ENCODE measurements at regions not wholly inside any gene's neighbourhood (a gene's known extent, or its start where the extent isn't known, plus 50 kb on each side); places are given as distances from the start of the nearest gene placed in this dataset.

- Histone ChIP-seq H3K9ac (ENCODE audit: low read depth, low read length) (no peak overlapping the region), H3K23ac (ENCODE audit: low read depth, low read length) (no peak overlapping the region), H3K4me1 (ENCODE audit: control insufficient read depth, insufficient read depth, low read length) (no peaks in the 10 kb centered on the region), H3K27ac (ENCODE audit: insufficient read depth, low read length) (no peak overlapping the region), H2BK120ac (ENCODE audit: low read depth, low read length) (no peak overlapping the region), H3K56ac (ENCODE audit: extremely low read depth, insufficient read depth, low read length) (no peak overlapping the region), H3K18ac (ENCODE audit: low read depth, low read length) (no peak overlapping the region), H2BK15ac (ENCODE audit: low read depth, low read length) (no peak overlapping the region), H2AK5ac (ENCODE audit: low read depth, low read length) (no peak overlapping the region), H3K14ac (replicated peaks; ENCODE audit: low read depth, low read length) (no peak overlapping the region), H4K5ac (ENCODE audit: low read depth, low read length) (no peak overlapping the region), H2BK20ac (ENCODE audit: low read depth, low read length) (no peak overlapping the region), H3K36me3 (ENCODE audit: control insufficient read depth, insufficient read depth, low read length) (no peaks in the 10 kb centered on the region), H3K4ac (ENCODE audit: low read depth, low read length) (no peak overlapping the region), H2AK9ac (replicated peaks; ENCODE audit: low read depth, low read length, poor library complexity) (no peak overlapping the region), H3K4me2 (ENCODE audit: low read depth, low read length) (no peak overlapping the region), H2BK5ac (ENCODE audit: low read depth, low read length, poor library complexity, severe bottlenecking) (no peak overlapping the region), H2AFZ (replicated peaks; ENCODE audit: low read length, poor library complexity) (no peak overlapping the region), H3K9me3 (ENCODE audit: control insufficient read depth, insufficient read depth, low read length) (no peaks in the 10 kb centered on the region), H4K8ac (ENCODE audit: low read depth in 2 of 2, low read length in 2 of 2) (no peak overlapping the region), H3K4me3 (ENCODE audit: insufficient read depth, low read depth, low read length) (no peak overlapping the region), H3K79me1 (ENCODE audit: low read depth in 1 of 2, low read length in 2 of 2) (no peaks in the 10 kb centered on the region), H3K9me1 (ENCODE audit: insufficient read depth, low read length) (no peaks in the 10 kb centered on the region), H3K27me3 (ENCODE audit: control insufficient read depth, insufficient read depth, low read length) (peaks cover 2% of the 10 kb centered on the region; the same call in 1 of the 2 replicates), H4K20me1 (ENCODE audit: insufficient read depth, low read length) (no peaks in the 10 kb centered on the region), H4K91ac (ENCODE audit: insufficient read depth, low read depth, low read length) (no peak overlapping the region)
- dilution Hi-C loops (cut with HindIII; ENCODE audit: low sequenced_read_pairs, unreplicated experiment) (no loop called here), intact Hi-C loops (cut with micrococcal nuclease) (no loop called here), in situ Hi-C loops (cut with MboI; ENCODE audit: low sequenced_read_pairs) (no loop called here)
- ATAC-seq (ENCODE audit: low read depth): no peak
- ChIA-PET CTCF (no interaction called here), POLR2A (ENCODE audit: unreplicated experiment) (no interaction called here)
- no peak for DNase-seq
- 44% methylated on average over 2 of the region's 5 CpGs; no CpG with 5 or more reads in 1 of the 2 experiments for WGBS, 2 experiments (ENCODE audit: extremely low coverage in 2 of 2, insufficient read length in 1 of 2)
- no TSS peak for BruUV-seq (replicated peaks)
- TF ChIP-seq RFX5 (IDR thresholded peaks at IDR 0.05; ENCODE audit: low read depth, low read length): no peak
- no peak for TF ChIP-seq BHLHE40 (IDR thresholded peaks at IDR 0.05; ENCODE audit: low read depth, low read length)
- TF ChIP-seq CHD1 (IDR thresholded peaks at IDR 0.05; ENCODE audit: low read depth, low read length): no peak
- TF ChIP-seq, protein P1, sequence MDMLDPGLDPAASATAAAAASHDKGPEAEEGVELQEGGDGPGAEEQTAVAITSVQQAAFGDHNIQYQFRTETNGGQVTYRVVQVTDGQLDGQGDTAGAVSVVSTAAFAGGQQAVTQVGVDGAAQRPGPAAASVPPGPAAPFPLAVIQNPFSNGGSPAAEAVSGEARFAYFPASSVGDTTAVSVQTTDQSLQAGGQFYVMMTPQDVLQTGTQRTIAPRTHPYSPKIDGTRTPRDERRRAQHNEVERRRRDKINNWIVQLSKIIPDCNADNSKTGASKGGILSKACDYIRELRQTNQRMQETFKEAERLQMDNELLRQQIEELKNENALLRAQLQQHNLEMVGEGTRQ (IDR thresholded peaks at IDR 0.05; ENCODE audit: low read depth, low read length): no peak
- no peak for TF ChIP-seq MXI1 (IDR thresholded peaks at IDR 0.05; ENCODE audit: borderline replicate concordance, low read depth, low read length)
- TF ChIP-seq SMC3 (IDR thresholded peaks at IDR 0.05; ENCODE audit: low read depth, low read length): no peak
- TF ChIP-seq FOS (IDR thresholded peaks at IDR 0.05; ENCODE audit: low read depth, low read length): no peak
- no peak for TF ChIP-seq CEBPB (IDR thresholded peaks at IDR 0.05; ENCODE audit: low read depth, low read length)
These were observed 91.2 kb downstream of the POU3F3 start for GRCh38 chr2:104945121-104945520.
